SKM-1 (cell line): ENCODE measurements at regions not wholly inside any gene's neighbourhood (a gene's known extent, or its start where the extent isn't known, plus 50 kb on each side); places are given as distances from the start of the nearest gene placed in this dataset.

ENCODE experiments used
- DNase-seq: peaks from one replicate; lab custom pipeline; 2025; ENCODE audit not compliant: unreplicated experiment; lab: John Stamatoyannopoulos, UW

DNA sequence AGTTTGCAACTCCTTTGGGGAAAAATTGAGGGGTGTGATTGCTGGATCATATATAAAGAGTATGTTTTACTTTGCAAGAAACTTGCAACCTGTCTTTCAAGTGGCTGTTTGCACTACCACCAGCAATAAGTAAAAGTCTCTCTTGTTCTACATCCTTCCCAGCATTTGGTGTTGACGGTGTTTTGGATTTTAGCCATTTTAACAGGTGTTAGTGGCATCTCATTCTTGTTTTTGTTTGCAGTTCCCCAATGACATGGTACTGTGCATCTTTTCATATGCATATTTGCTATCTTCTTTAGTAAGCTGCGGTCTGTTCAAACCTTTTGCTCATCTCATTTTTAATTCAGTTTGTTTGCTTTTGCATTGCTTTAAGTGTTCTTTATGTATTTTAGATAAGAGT lies 535.5 kb downstream of the LRRIQ3 start:
- no peak for DNase-seq

DNA sequence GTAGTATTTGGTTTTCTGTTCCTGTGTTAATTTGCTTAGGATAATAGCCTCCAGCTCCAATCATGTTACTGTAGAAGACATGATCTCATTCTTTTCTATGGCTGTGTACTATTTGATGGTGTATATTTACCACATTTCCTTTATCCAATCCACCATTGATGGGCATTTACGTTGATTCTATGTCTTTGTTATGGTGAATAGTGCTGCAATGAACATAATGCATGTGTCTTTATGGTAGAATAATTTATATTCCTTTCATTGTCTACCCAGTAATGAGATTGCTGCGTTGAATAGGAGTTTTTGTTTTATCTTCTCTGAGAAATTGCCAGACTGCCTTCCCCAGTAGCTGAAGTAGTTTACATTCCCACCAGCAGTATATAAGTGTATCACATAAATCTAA lies 538.8 kb downstream of the LRRIQ3 start:
- no peak for DNase-seq

DNA sequence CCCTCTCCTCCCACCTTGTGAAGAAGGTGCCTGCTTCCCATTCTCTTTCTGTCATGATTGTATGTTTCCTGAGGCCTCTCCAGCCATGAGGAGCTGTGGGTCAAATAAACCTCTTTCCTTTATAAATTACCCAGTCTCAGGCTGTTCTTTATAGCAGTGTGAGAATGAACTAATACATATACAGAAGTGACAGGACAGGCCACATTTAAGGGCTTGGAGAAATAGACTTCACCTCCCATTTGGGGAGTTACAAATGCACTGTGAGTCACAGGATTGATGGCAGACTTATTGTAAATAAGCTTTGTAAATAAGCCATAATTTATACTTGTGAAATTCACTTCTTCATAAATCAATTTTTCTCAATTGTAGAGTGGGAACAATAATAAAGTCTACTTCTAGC lies 543.3 kb downstream of the LRRIQ3 start:
- DNase-seq: no peak

DNA sequence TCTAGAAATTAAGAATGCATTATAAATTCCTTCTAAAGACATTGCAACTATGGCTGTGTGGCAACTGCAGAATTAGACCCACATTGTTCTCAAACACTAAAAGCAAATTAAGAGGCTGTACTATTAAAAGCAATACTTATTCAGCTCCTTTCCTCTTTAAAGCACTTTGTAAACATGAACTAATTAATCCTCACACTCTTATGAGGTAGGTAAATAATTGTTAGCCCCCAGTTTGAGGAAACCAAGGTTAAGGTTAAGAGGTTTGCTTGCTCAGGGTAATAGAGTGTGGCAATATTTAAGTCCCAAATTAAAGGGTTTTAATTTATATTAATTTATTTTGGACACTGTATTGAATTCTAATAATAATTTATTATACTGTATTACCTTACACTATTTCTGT lies 553.8 kb downstream of the LRRIQ3 start:
- DNase-seq: no peak

DNA sequence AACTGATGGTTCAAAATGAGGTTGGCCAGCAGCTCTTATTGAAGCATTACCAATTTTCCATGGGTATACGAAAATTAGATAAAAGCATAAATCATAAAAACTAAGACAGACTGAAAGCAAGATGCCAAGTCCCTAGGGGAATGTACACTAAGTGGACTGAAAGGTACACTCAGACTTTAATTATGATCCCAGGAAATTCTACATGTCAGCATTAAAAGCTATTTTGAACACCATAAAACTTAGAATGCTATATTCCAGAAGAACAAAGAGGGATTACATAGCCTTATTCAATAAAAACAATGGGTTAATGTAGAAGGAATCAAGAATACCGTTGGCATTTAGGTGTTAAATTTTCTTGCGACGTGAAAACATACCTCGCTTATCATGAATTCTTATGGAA lies 558.5 kb downstream of the LRRIQ3 start:
- no peak for DNase-seq

DNA sequence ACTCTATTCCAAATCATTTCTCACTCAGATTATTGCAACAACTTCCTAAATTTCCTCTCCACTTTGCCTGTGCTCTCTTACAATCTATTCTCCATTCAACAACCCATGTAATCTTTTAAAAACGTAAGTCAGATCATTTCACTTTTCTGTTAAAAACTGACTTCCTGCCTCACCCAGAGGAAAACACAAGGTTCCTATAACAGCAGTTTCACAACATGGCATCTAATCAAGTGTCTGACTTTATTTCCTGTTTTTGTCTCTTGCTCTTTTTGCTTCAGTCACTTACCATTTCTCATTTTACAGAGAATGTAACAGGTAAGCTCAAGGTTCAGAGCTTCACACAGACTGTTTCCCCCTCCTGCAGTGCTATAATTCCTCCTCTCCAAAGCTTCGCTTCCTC lies 560.7 kb downstream of the LRRIQ3 start:
- peak; percentile 1 for DNase-seq

DNA sequence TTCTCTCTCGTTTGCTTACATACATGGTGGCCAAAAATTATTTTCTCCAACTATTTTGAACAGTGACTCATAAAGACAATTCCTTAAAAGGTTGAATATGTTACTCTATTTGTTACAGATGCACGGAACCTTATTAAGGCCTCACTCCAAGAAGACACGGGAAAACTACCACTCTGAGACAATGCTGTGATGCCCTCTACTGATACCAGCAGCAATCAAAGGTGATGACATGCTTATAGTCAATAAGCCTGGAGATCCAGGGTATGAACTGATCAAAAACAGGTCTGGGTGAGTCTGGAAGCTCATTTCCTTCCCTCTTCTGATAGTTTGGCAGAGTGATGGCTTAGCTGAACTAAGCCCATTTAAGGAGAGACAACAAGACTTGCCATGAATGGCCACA lies 563.0 kb downstream of the LRRIQ3 start:
- DNase-seq: no peak

DNA sequence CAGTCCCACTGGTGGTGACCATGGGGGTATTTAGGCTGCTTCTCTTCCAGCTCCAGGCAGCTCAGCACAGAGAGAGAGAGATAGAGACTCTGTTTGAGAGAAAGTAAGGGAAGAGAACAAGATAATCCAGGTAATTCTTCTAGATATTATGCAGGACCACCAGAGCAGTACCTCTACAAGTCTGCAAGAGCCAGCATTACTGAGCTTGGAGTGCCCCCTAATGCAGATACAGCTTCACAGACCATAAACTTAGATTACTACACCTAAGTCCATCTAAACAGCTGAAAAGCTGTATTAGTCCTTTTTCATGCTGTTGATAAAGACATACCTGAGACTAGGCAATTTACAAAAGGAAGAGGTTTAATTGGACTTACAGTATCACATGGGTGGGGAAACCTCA lies 570.3 kb downstream of the LRRIQ3 start:
- DNase-seq: no peak

DNA sequence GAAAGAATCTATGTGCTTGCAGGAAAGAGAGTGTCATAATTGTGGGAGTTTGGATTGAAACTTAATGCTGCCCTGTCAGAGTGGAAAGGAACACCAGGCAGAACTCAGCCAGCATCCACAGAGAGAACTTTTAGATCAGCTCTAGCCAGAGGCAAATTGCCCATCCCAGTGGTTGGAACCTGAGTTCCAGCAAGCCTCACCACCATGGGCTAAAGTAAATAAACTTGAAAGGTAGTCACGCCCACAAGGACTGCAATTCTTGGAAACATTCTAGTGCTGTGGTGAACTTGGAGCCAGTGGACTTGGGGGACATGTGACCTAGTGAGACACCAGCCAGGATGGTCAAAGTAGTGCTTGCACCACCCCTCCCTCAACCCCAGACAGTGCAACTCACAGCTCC lies 571.6 kb downstream of the LRRIQ3 start:
- DNase-seq: no peak

DNA sequence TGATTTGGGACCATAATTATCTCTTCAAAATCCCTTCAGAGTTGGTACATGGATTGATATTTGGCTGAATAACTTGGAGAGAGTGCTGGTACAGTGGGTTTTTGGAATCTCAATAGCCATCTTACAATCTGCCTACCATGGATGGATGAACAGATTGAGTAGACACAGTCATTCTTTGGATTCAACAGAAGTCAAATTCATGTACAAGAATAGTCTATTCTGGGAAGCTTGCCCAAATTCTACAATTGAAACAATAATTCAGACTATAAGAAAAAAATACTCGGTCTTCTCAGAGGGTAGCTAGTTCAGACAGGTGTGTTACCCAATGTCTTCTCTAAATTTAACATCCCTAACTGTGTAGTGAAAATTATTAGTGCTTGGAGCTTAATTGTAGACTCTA lies 574.0 kb downstream of the LRRIQ3 start:
- DNase-seq: no peak

DNA sequence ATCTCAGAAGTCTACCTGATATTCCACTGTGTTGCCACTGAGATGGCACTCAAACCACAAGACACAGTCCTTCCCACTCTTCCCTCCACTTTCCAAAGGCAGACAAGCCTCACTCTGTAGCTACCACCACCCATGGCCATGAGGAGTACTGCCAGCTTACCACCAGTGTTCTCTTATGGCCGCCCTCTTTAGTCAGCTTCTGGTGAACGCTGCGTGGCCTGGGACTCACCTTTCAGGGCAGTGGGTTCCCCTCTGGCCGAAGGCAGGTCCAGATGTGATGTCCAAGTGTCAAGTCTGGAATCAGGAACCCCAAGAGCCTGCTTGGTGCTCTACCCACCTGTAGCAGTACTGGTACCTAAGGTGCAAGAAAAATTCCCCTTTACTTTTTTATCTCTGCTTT lies 580.8 kb downstream of the LRRIQ3 start:
- no peak for DNase-seq

DNA sequence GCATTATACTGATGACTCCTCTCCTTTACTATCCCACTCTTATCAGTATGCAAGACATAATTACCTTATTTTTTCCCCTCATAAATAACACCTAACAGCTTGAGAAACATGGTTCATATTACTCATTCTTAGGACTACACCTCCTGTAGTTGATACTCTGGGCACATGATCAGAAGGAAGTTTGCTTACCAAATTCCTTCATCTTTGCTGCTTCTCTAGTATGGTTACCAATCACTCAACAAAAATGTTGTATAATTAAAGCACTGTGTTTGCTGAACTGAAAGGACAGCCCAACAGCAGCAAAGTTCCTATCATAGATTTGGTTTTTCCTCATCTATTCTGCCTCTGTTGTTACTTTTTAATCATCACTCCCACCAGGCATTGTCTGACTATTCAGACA lies 586.3 kb downstream of the LRRIQ3 start:
- no peak for DNase-seq

DNA sequence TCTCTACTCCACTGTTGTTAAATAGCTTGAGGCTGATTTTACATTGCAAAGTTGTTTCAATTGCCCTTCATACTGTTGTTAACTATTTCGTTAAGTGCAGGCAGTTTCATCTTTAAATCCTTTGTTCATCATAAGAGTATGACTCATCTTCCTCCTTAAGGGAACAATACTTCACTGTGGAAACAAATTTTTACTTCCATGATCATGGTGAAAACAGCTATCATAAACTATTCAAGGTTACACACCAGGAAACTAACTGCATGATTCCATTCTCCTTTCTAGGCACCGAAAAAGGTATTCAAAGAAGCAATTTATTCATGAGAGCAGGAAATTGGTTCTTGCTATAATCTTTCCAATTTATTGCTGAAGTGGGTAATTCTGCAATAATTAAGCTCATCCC lies 593.2 kb downstream of the LRRIQ3 start:
- DNase-seq: no peak

DNA sequence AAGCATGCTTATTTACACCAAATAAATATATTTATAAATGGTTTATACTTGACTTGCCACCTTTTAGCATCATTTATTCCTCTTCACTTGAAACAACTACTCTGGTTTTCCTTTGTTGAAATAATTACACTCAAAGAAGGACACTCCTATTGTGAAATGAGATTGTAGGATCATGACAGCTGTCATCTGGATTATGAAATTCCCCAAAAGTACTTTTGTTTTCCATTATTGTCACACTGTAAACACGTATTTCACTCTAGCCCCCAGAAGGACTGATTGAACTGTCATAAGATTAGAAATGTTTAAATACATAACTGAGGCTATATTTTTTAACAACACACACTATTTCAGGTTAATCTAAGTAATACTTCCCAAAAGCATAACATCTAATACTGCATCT lies 593.8 kb downstream of the LRRIQ3 start:
- DNase-seq: no peak

DNA sequence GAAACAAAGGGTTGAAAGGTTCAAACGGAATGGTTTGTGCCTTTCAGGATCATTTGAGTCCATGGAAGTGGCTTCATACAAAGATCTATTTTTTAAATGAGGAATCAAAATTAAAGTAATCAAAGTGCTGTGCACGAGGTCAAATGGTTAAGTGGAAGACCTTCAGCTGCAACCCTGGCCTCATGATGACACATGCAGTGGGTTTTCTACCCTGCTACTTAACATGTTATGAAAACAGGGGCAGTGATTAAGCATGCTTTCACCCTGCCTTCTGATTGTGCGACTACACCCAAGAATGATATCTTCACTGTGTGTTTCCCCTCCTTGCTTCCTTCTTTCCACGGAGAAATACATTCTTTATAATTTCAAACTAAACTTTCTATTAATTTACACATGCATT lies 604.2 kb downstream of the LRRIQ3 start:
- DNase-seq: no peak

DNA sequence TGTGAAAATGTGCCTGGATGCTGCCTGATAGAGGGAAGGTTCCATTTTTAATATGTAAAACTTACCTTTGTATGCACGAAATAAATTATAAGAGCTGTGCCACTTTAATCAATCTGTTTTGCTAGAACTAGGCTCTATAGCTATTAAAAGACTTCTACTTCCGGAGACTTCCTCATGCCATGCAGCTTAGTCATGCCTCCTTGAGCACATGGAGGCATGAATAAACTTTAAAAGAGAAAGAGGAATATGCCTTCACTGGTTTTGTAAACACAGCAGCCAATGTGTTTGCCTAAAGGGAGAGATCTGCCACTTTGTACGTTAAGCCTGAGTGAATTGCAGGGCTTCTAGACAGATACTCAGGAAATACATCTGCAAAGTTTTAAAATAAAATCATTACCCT lies 604.6 kb downstream of the LRRIQ3 start:
- DNase-seq: no peak

DNA sequence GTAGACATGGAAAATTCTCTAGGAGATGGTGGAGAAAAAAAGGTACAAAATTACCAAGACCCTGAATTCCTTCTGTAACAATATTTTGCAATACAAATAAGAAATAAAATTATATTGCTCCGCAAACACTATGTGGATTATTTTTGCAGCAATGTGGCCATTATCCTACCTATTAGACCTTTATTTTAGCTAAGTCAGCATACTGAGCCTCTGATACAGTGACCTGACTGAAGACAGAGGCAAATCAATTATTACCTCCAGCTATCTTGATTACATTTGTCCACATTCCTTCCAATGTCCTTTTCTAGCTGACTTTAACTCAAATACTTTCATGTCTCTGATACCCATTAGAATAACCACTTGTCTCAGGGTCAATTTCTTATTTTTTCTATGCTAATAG lies 610.9 kb downstream of the LRRIQ3 start:
- no peak for DNase-seq

DNA sequence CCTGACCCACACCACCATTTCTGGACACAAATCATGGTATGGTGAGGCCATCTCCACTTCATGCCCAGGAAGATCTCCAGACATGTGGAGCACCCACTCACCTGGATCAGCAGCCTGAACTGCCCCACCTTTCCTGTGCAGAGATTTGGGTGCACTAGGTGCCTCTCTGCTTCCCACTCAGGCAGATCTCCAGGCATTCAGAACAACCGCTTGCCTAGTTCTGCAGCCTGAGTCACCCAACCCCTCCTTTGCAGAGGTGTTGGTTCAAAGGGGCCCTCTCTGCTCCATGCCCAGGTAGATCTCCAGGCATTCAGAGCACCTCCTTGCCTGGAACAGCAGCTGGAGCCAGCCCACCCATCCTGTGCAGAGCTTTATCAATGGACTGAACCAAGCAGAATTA lies 620.8 kb downstream of the LRRIQ3 start:
- DNase-seq: no peak

DNA sequence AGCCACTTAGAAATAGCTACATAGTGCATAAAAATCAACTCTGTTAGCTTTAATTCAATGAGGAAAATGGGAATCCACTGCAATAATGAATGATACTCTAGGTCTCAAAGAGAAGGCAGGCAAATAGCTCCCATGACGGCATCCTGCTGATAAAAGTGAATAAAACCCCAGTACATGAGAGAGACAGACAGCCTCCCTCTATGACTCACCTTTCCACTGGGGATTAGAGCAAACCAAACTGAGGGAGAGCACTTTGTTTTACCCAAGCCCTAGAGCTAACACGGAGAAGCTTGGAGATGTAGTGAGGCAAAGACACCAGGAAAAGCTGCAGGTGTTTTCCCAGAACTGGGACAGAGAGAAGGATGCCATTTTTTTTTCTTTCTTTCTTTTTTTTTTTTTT lies 621.9 kb downstream of the LRRIQ3 start:
- DNase-seq: no peak

DNA sequence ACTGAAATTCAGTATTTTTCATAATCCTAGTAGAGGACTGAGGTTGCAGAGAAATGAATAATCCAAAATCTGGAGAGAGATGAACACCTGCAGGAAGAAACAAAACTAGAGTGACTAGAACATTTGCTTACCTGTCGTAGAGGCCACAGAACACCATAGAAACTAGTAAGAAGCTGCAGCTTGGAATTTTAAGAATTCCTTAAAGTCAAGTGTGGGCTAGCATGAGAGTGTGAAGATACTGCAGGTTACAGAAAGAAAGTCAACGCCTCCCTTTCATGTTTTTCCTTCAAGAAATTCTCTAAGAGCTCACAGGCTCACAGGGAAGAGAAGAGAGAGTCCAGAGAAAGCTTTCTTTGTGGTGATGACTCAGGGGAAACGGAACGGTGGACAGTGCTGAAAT lies 633.7 kb downstream of the LRRIQ3 start:
- no peak for DNase-seq

DNA sequence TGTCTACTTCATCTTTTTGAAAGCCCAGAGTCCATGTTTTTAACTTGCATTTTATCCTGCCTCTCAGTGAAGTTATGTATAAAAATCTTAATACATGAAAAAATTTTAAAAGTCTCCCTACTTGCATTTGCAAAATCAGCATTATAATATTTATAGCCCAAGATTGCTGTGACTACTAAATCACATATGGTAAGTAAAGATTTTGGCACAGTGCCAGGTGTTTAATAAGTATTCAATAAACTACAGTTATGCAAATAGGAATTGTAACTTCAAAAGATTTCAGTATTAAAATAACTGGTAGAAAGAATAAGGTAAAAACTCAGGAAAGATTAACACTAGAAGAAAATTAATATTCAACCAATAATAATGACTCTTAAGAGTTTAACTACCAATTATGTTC lies 641.7 kb downstream of the LRRIQ3 start:
- no peak for DNase-seq

DNA sequence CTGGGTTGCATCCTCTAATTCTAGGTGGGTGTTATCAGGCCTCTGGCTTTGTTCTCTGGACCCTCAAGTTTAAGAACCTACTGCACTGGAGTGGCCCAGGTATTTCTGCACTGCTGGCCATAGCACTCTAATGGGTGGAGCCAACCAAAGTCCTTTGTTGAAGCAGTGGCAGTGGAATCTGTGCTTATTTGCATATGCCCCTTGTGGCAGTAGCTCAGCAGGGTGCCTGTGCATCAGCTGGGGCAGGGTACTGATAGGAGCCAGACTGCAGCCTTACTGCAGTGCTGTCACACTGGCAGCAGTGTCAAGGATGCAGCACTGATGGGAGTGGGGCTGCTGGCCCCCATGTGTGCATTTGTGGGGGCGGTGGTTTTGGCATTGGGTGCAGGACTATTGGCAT lies 660.6 kb downstream of the LRRIQ3 start:
- DNase-seq: no peak

DNA sequence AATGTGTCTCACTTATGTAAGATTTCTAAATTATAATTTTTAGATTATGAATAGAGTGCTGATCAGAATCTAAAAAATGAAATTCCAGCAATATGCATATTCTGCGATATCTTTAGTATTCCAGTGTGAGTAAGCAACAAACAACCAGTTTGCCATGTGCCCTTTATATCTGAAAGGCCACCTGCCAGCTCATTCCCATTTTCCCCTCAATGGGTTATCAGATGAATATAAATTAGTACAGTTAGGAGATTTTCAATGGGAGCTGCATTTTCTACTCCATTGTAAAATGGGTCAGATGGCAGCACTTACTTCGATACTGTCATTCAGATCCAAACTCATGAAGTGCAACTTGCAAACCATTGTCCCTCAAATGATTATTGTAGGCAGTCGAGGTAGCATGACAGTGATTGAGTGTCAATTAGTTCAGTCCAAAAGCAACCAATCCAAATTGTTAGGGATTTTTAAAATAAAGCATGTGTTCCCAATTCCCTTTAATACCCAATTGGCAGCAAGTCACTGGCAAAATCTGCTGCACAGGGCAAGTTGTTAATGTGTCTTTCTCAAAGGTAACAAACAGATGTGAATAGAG lies 680.3 kb downstream of the LRRIQ3 start:
- no peak for DNase-seq

DNA sequence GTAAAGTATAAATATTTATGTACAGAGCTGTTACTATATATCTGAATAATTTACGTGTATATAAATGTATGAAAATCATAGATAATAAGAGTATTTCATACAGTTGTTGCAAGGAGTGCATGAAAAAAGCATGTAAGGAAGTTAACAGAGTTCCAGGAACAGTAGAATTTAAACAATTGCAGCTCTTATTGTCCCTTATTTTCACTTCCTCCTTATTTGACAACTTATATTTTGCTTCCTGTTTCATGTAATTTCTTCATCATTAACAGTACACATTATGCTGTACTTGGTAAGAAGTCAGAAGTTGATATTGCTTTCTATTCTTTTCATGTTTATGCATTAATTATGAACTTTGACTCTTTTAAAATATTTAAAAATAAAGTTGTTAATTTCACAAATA lies 681.5 kb downstream of the LRRIQ3 start:
- peak; percentile 58 for DNase-seq
